ENCODE measurements at regions not wholly inside any gene's neighbourhood (a gene's known extent, or its start where the extent isn't known, plus 50 kb on each side); places are given as distances from the start of the nearest gene placed in this dataset.

DNA sequence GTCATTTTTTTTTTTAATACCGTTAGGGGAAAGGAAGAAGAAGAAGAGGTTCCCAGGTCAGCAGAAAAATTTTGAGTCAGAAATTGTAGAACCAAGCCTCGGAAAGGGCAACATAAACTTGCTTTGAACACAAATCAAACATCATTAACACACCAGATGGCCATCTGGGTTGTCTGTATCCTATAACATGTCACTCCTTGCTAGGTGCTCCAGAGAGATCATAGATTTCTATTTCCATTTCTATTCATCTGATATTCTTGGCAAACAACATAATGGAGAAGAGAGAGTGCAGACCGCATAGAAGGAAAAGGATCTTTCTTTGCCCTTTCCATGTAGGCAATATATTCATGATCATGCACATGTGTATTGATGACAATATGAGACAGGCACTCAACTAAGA lies 129.5 kb upstream of the STT3B start:
- Mint-ChIP-seq H3K4me3 (no peak overlapping the region), H3K4me1 (ENCODE audit: low read depth) (peaks cover 17% of the 10 kb centered on the region), H3K27me3 (no peaks in the 10 kb centered on the region), H3K27ac (no peak overlapping the region), H3K36me3 (ENCODE audit: low read depth) (no peaks in the 10 kb centered on the region), H3K9me3 (no peaks in the 10 kb centered on the region)
- intact Hi-C loops (cut with micrococcal nuclease): no loop called here

DNA sequence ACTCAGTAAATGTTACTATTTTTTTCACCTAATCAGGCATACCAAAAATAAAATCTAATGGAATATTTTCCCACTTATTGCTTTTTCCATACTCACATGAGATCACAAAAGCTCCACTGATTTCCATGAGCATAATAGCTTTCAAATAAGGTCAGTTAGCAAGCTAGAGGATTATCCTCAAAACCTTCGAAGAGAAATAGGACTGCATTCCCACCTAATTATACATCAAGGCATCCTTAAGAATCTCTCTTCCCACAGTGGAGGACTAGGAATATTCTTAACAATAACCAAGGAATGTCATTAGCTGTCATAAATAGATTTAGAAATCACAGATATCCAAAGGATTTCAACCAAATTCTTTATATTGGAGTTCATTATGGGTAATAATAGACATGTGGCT lies 127.9 kb upstream of the STT3B start:
- Mint-ChIP-seq H3K36me3 (ENCODE audit: low read depth) (no peaks in the 10 kb centered on the region), H3K27me3 (no peaks in the 10 kb centered on the region), H3K4me1 (ENCODE audit: low read depth) (peaks cover 8% of the 10 kb centered on the region), H3K27ac (no peak overlapping the region), H3K9me3 (no peaks in the 10 kb centered on the region), H3K4me3 (no peak overlapping the region)
- intact Hi-C loops (cut with micrococcal nuclease): no loop called here

GRCh38 chr3:31405515-31405914 lies 127.2 kb upstream of the STT3B start:
- Mint-ChIP-seq H3K27ac (no peak overlapping the region), H3K36me3 (ENCODE audit: low read depth) (no peaks in the 10 kb centered on the region), H3K4me1 (ENCODE audit: low read depth) (peaks cover 8% of the 10 kb centered on the region), H3K9me3 (no peaks in the 10 kb centered on the region), H3K4me3 (no peak overlapping the region), H3K27me3 (no peaks in the 10 kb centered on the region)
- intact Hi-C loops (cut with micrococcal nuclease): no loop called here

GRCh38 chr3:31406896-31407295 lies 125.8 kb upstream of the STT3B start:
- intact Hi-C loops (cut with micrococcal nuclease): no loop called here
- peaks cover 7% of the 10 kb centered on the region for H3K4me1 Mint-ChIP-seq (ENCODE audit: low read depth)
- H3K27ac Mint-ChIP-seq: no peak overlapping the region
- no peak overlapping the region for H3K4me3 Mint-ChIP-seq
- no peaks in the 10 kb centered on the region for H3K36me3 Mint-ChIP-seq (ENCODE audit: low read depth)
- no peaks in the 10 kb centered on the region for H3K9me3 Mint-ChIP-seq
- no peaks in the 10 kb centered on the region for H3K27me3 Mint-ChIP-seq

DNA sequence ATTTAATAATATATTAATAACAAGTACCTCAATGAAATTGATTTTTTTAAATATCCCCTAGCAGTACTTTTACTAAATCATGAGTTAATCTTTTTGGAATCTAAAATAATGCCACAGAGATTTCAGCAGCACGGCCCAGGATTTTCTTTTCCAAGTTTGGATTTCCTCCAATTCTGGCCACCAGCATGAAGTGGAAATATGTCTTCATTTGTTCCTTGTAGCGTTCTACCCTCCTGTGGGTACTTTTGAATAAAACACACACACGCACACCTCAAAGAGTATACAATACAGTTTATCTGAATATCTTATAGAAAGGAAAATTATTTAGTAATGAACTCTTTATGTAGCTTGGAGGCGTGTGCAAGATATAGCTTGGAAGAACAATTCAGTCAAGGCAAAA lies 125.1 kb upstream of the STT3B start:
- Mint-ChIP-seq H3K4me1 (ENCODE audit: low read depth) (no peaks in the 10 kb centered on the region), H3K27ac (no peak overlapping the region), H3K36me3 (ENCODE audit: low read depth) (no peaks in the 10 kb centered on the region), H3K27me3 (no peaks in the 10 kb centered on the region), H3K4me3 (no peak overlapping the region), H3K9me3 (no peaks in the 10 kb centered on the region)
- intact Hi-C loops (cut with micrococcal nuclease): no loop called here

GRCh38 chr3:31408720-31409119 lies 124.0 kb upstream of the STT3B start:
- H3K27me3 Mint-ChIP-seq: no peaks in the 10 kb centered on the region
- intact Hi-C loops (cut with micrococcal nuclease): no loop called here
- no peaks in the 10 kb centered on the region for H3K9me3 Mint-ChIP-seq

GRCh38 chr3:31409389-31409788 lies 123.3 kb upstream of the STT3B start:
- H3K27ac Mint-ChIP-seq: no peak overlapping the region
- no peaks in the 10 kb centered on the region for H3K36me3 Mint-ChIP-seq (ENCODE audit: low read depth)
- H3K9me3 Mint-ChIP-seq: no peaks in the 10 kb centered on the region
- H3K4me3 Mint-ChIP-seq: no peak overlapping the region
- H3K4me1 Mint-ChIP-seq (ENCODE audit: low read depth): no peaks in the 10 kb centered on the region
- no peaks in the 10 kb centered on the region for H3K27me3 Mint-ChIP-seq
- intact Hi-C loops (cut with micrococcal nuclease): no loop called here

More at GRCh38 chr3:31408720-31409119, 124.0 kb upstream of the STT3B start:
- no peak overlapping the region for H3K27ac Mint-ChIP-seq
- H3K4me1 Mint-ChIP-seq (ENCODE audit: low read depth): no peaks in the 10 kb centered on the region
- no peaks in the 10 kb centered on the region for H3K36me3 Mint-ChIP-seq (ENCODE audit: low read depth)
- no peak overlapping the region for H3K4me3 Mint-ChIP-seq

GRCh38 chr3:31409866-31410265 lies 122.9 kb upstream of the STT3B start:
- H3K4me3 Mint-ChIP-seq: no peak overlapping the region
- no peaks in the 10 kb centered on the region for H3K27me3 Mint-ChIP-seq
- no peaks in the 10 kb centered on the region for H3K9me3 Mint-ChIP-seq
- no peaks in the 10 kb centered on the region for H3K4me1 Mint-ChIP-seq (ENCODE audit: low read depth)
- no peak overlapping the region for H3K27ac Mint-ChIP-seq
- H3K36me3 Mint-ChIP-seq (ENCODE audit: low read depth): no peaks in the 10 kb centered on the region
- intact Hi-C loops (cut with micrococcal nuclease): no loop called here

DNA sequence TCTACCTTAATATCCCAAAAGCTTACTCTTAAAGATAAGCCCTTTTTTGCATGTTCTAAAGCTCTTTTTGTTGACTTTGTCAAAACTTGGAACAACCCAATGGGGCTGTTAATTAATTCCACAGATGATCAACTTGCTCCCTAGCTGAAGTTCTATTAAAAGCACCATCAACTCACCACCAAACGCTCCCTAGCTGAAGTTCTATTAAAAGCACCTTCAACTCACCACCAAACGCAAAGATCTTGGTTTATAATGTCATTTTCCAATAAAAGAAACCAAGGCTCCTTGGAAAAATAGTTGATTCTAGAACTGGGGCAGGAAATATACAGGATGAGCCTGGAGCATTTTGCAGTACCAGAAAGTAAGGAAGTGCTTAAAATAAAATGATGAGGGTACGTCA lies 122.3 kb upstream of the STT3B start:
- H3K27me3 Mint-ChIP-seq: no peaks in the 10 kb centered on the region
- no peaks in the 10 kb centered on the region for H3K9me3 Mint-ChIP-seq
- H3K27ac Mint-ChIP-seq: no peak overlapping the region
- intact Hi-C loops (cut with micrococcal nuclease): no loop called here
- no peak overlapping the region for H3K4me3 Mint-ChIP-seq
- no peaks in the 10 kb centered on the region for H3K4me1 Mint-ChIP-seq (ENCODE audit: low read depth)
- H3K36me3 Mint-ChIP-seq (ENCODE audit: low read depth): no peaks in the 10 kb centered on the region

DNA sequence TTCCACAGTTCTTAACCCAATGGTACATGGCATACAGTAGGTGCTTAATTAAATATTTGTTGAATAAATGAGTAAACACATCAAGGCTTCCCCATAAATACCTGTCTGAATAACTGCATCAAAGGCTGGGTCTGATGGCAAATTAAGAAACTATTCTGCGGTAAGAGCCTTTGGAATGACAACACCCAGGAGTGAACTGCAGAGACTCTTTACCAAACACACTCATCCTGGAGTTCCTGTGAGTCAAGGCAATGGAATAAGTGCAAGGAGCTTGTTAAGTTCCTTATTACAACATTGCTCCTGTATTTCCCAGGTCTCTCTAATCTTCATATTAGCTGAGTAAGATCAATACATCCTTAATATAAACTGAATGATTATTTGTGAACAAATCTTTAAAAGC lies 119.9 kb upstream of the STT3B start:
- no peak overlapping the region for H3K27ac Mint-ChIP-seq
- H3K9me3 Mint-ChIP-seq: no peaks in the 10 kb centered on the region
- no peaks in the 10 kb centered on the region for H3K4me1 Mint-ChIP-seq (ENCODE audit: low read depth)
- H3K36me3 Mint-ChIP-seq (ENCODE audit: low read depth): no peaks in the 10 kb centered on the region
- intact Hi-C loops (cut with micrococcal nuclease): no loop called here
- H3K27me3 Mint-ChIP-seq: no peaks in the 10 kb centered on the region
- H3K4me3 Mint-ChIP-seq: no peak overlapping the region

DNA sequence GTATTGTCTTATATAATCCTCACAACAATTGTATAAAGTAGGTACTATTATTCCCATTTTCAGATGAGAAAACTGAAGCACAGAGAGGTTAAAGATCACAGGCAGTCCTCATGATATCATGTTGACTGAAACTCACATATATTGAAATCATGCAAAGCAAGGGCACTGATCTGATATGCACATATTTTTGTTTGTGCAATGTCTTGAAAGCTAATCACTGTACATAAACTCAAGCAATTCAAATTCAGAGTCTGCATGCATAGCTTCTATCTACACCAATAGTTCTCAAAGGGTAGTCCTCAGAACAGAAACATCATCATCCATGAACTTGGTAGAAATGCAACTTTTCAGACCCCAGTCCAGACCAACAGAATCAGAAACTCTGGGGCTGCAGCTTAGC lies 119.2 kb upstream of the STT3B start:
- intact Hi-C loops (cut with micrococcal nuclease): no loop called here
- no peak overlapping the region for H3K4me3 Mint-ChIP-seq
- H3K4me1 Mint-ChIP-seq (ENCODE audit: low read depth): no peaks in the 10 kb centered on the region
- H3K36me3 Mint-ChIP-seq (ENCODE audit: low read depth): no peaks in the 10 kb centered on the region
- no peaks in the 10 kb centered on the region for H3K27me3 Mint-ChIP-seq
- H3K27ac Mint-ChIP-seq: no peak overlapping the region
- H3K9me3 Mint-ChIP-seq: no peaks in the 10 kb centered on the region

DNA sequence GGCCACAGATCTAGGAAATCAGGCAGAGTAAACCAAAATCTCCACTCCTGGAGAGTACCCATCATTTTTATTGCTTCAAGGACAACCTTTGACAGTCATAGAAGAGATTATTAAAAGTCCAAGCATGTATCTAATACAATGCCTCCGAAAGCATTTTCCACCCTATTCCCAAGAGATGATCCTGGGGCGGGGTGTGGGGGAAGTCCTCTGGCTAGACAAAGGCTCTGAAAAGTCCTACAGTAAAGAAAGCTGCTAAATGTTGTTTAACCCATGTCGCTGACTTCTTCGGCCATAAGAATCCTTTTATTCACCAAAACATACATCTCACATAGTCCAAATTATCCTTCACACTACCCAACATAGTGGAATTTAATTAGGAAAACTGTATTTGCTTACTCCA lies 115.7 kb upstream of the STT3B start:
- H3K9me3 Mint-ChIP-seq: no peaks in the 10 kb centered on the region
- no peak overlapping the region for H3K27ac Mint-ChIP-seq
- H3K27me3 Mint-ChIP-seq: no peaks in the 10 kb centered on the region
- H3K4me1 Mint-ChIP-seq (ENCODE audit: low read depth): no peaks in the 10 kb centered on the region
- intact Hi-C loops (cut with micrococcal nuclease): no loop called here
- no peak overlapping the region for H3K4me3 Mint-ChIP-seq
- H3K36me3 Mint-ChIP-seq (ENCODE audit: low read depth): no peaks in the 10 kb centered on the region

DNA sequence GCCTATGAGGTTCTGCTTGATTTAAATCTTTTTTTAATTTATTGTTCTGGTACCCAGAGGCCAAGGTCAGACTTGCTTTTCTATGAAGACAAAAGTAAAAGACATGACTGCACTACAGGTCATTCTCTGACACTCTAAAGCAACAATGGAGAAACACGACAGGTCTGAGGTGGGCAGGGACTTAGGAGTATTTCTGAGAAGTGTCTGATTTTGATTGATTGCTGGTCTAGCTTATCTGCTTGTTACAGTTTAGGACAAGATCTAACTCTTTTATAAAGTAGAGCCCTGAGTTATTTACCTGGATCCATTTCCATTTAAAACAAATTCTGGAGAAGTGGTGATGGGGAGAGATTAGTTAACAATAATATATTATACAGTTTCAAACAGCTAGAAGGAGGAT lies 115.2 kb upstream of the STT3B start:
- H3K9me3 Mint-ChIP-seq: no peaks in the 10 kb centered on the region
- no peaks in the 10 kb centered on the region for H3K36me3 Mint-ChIP-seq (ENCODE audit: low read depth)
- H3K27me3 Mint-ChIP-seq: no peaks in the 10 kb centered on the region
- H3K4me3 Mint-ChIP-seq: no peak overlapping the region
- intact Hi-C loops (cut with micrococcal nuclease): no loop called here
- no peak overlapping the region for H3K27ac Mint-ChIP-seq
- H3K4me1 Mint-ChIP-seq (ENCODE audit: low read depth): no peaks in the 10 kb centered on the region

DNA sequence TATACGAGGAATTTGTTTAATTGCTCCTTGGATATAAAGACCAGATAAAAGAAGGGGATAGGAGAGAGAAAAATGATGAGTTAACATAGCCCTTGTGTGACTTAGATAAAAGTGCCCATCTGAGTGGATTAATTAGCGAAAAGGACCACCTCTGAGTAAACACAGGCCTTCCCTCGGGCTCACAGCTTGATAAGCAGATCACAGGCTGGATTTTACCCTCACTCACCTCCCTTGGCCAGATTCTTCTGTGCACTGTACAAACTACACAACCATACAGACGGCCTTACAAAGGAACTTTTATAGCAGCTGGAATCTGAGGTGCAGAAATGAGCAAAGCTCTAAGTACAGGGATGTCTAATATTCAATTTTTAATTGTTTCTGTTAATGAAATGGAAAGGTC lies 112.4 kb upstream of the STT3B start:
- Mint-ChIP-seq H3K4me3 (no peak overlapping the region), H3K9me3 (no peaks in the 10 kb centered on the region), H3K36me3 (ENCODE audit: low read depth) (no peaks in the 10 kb centered on the region), H3K27me3 (no peaks in the 10 kb centered on the region), H3K27ac (no peak overlapping the region), H3K4me1 (ENCODE audit: low read depth) (no peaks in the 10 kb centered on the region)
- intact Hi-C loops (cut with micrococcal nuclease): no loop called here

GRCh38 chr3:31421314-31422048 lies 111.2 kb upstream of the STT3B start:
- Mint-ChIP-seq H3K9me3 (peaks cover 8% of the 10 kb centered on the region), H3K4me3 (no peak overlapping the region), H3K36me3 (ENCODE audit: low read depth) (no peaks in the 10 kb centered on the region), H3K27ac (no peak overlapping the region), H3K4me1 (ENCODE audit: low read depth) (no peaks in the 10 kb centered on the region), H3K27me3 (no peaks in the 10 kb centered on the region)
- intact Hi-C loops (cut with micrococcal nuclease): no loop called here
